Hematopoietic multipotent progenitor cell treated with erythropoietin and hydrocortisone succinate and interleukin-3 and kit ligand, for 4 days (in vitro differentiated cells): ENCODE measurements at regions not wholly inside any gene's neighbourhood (a gene's known extent, or its start where the extent isn't known, plus 50 kb on each side); places are given as distances from the start of the nearest gene placed in this dataset.

Source experiments
- DNase-seq: peaks from one replicate; pipeline ENCODE4 v3.0.0-alpha.2; 2015

DNA sequence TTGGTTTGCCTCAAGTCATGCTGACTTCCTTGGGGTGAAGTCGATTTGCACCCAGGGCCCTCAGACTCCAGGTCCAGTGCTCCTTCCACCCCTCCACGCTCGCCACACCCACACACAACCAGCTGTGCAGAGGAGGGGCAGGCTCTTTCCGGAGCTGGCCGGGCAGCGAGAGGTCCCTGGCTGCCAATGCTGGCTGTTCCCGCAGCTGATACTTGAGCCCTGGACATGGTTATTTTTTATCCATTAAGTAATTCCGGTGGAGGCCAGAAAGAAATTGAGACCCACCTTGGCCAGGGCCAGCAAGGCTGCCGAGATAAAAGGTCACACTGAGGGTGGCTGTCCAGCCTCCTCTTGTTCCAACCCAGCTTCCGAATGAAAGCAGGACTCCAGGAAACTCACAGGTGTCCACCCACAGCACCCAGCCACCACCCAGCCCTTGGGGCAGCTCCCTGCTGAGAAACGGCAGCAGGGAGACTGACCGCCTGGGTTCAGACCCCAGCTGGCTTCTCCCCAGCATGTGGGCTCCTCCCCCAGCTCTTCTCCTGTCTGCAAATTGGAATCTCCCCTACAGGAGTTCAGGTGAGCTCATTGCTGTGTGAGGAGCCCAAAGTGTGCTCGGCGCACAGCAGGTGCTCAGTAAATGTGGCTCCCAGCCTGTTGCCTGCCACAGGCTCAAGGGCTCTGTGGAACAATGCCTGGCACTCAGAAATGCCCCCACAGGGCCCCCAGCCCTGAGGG lies 77.8 kb downstream of the PDGFA start:
- no peak for DNase-seq

DNA sequence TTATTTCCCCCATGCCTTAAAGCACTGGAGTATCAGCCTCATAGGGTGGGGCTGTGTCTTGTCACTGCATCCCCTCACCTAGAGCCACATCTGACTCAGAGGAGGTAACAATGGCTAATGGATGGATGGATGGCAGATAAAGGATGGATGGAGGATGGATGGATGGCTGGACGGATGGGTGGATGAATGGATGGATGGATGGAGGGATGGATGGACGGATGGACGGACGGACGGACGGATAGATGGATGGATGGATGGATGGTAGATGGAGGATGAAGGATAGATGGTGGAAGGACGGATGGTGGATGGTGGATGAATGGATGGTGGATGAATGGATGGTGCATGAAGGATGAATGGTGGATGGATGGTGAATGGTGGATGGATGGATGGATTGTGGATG lies 77.2 kb downstream of the PDGFA start:
- no peak for DNase-seq

DNA sequence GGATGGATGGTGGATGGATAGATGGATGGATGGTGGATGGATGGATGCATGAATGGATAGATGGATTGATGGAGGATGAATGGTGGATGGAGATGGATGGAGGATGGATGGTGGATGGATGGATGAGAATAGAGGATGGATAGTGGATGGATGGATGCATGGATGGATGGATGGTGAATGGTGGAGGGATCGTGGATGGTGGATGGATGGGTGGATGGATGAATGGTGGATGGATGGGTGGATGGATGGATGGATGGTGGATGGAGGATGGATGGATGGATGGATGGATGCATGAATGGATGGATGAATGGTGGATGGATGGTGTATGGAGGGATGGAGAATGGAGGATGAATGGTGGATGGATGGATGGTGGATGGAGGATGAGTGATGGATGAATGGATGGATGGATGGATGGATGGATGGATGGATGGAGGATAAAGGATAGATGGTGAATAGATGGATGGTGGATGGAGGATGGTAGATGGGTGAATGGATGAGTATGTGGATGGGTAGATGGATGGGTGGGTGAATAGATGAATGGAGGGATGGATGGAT lies 76.3 kb downstream of the PDGFA start:
- no peak for DNase-seq

DNA sequence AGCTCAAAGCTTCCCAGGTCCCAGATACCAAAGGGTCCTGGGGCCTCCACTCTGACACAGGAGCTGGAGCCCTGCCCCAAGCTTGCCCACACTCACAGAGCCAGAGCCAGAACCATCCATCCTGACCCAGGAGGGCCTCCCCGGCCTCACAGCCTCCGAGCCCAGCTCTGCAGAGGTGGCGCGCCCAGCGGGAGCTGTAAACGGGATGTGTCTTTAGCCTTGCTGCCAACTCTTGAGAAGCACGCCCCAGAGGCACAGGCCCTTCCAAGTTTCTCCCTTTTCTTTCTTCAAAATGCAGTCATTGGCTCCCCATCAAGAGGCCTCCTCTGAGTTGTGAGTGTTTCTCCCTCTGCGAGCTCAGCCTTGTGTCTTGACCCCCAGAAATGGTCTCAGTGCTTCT lies 75.0 kb downstream of the PDGFA start:
- no peak for DNase-seq

DNA sequence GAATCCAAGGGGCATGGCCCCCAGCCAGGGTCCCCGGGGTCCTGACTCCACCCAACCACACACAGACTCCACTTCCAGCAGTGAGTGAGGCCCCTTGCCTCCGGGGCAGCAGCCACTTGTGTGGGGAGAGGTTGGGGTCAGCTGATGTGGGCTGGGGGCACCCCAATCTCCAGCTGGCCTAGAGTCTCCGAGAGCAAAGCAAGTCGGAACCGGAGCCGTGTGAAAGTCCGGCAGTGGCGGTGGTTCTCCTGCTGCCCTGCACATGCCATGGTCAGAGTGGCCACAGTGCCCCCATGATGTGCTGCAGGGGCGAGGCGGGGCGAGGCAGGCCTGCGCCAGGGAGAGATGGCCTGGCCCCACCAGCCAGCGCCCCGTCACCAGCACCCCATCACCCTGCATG lies 74.6 kb downstream of the PDGFA start:
- no peak for DNase-seq

DNA sequence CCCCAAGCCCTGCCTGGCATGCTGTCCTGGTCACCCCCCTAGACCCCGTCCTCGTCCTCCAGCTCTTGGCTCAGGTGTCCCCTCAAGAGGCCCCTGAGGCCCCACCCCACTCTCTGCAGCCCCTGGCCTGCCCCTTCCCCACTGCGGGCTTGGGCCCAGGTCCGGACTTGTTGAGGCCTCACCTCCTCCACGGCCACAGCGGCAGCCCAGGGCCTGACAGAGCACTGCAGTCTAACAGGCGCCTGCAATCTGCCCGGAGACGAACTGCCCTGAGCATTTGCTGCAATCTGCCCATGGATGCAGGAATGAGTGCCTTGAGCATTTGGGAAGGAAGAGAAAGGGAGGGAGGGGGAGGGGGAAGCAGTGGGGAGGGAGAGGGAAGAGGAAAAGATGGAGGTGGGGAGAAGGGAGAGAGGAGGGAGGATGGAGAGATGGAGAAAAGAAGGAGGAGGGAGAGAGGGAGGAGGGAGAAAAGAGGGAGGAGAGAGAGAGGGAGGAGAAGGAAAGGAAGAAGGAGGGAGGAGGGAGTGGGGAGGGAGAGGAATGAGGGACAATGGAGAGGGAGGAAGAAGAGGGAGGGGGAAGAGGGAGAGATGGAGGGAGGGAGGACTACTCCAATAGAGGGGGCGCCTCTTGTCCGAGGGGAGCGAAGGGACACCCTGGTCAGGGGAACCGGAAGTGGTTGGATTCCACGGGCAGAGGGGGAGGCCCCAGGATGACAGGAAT lies 73.9 kb downstream of the PDGFA start:
- DNase-seq, result no peak

DNA sequence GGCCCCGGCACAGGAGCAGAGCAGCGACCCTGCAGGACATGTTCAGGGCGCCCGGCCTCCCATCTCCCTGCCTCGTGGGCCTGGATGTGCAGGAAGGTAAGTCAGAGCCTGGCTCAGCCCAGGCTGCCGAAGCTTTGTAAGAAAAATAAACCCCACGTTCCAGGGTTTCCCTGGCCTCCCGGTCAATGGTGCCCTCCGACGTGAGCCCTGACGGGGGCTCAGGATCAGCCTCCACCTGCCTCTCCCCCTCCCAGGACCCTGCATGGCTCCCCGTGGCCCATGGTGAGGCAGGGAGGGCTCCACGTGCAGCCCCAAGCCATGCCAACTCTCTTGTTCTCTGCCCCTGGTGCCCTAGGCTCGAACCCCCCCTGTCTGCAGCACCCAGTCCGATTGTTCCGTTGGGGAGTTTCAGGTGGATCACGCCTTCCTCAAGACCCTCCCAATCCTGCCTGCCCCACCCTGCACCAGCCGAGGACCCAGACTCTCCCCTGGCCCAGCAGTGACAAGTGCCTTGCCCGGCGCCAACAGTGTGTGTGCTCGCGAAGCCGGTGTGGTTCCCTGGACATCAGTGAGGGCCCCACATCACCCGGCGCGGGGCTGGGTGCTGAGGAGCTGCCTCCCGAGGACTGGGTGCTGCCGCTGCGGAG lies 73.2 kb downstream of the PDGFA start:
- DNase-seq, result no peak
